ENCODE measurements at regions not wholly inside any gene's neighbourhood (a gene's known extent, or its start where the extent isn't known, plus 50 kb on each side); places are given as distances from the start of the nearest gene placed in this dataset.
A peak's percentile ranks its signal among the peaks of the same experiment; 100 is the strongest.

DNA sequence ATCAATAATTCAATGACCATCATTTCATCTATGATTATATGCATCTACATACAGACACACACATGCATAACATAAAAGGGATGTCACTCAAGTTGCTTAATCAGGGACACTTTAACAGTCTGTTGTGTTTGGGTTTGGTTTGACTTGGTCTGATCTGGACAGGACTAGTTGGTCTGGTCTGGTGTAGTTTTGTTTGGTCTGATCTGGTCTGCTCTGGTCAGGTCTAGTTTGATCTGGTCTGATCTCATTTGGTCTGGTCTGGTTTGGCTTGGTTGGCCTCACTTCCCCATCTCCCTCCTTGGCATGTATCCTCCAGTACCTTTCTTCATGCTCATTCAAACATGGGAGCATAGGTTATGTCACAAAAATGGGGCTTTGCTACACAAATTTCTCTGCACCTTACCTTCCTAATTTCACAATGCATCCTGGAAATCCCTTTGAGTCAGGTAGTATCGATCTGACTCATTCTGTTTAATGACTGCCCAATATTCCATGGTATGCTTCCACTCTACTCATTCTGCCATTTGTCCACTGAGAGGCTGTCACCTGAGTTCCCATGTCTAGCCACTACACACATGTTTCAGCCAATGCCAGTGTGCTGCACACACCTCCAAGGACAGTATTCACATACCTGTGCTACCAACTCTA lies 73.0 kb upstream of the TPM1 start:
- peaks cover 8% of the 10 kb centered on the region for H3K27me3 Mint-ChIP-seq (ENCODE audit: low read depth, poor library complexity)
- no peak overlapping the region for H3K4me3 Mint-ChIP-seq
- peaks cover 7% of the 10 kb centered on the region for H3K4me1 Mint-ChIP-seq
- DNase-seq = no peak
- no peaks in the 10 kb centered on the region for H3K9me3 Mint-ChIP-seq
- H3K36me3 Mint-ChIP-seq (ENCODE audit: low read depth) = no peaks in the 10 kb centered on the region
- TF ChIP-seq, protein P1, sequence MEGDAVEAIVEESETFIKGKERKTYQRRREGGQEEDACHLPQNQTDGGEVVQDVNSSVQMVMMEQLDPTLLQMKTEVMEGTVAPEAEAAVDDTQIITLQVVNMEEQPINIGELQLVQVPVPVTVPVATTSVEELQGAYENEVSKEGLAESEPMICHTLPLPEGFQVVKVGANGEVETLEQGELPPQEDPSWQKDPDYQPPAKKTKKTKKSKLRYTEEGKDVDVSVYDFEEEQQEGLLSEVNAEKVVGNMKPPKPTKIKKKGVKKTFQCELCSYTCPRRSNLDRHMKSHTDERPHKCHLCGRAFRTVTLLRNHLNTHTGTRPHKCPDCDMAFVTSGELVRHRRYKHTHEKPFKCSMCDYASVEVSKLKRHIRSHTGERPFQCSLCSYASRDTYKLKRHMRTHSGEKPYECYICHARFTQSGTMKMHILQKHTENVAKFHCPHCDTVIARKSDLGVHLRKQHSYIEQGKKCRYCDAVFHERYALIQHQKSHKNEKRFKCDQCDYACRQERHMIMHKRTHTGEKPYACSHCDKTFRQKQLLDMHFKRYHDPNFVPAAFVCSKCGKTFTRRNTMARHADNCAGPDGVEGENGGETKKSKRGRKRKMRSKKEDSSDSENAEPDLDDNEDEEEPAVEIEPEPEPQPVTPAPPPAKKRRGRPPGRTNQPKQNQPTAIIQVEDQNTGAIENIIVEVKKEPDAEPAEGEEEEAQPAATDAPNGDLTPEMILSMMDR (IDR thresholded peaks at IDR 0.05) = no peak
- no peak overlapping the region for H3K27ac Mint-ChIP-seq

DNA sequence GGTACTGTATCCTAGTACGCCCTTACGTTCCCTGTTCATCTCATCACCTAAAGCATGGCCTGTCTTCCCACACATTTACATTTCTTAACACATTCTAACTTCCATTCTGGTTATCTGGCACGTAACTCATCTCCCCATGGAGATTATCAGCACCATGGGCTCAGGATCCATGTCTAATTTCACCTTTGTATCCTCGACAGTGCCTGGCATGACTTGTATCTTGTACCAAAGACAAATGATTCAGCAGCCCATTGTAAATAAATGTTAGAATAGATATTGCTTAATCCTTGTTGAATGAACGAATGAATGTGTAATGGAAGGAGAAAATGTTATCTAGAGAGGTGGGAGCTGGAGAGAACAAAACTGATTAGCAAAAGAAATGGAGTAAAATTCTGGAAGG lies 69.7 kb upstream of the TPM1 start:
- H3K9me3 Mint-ChIP-seq = no peaks in the 10 kb centered on the region
- peaks cover 16% of the 10 kb centered on the region for H3K4me1 Mint-ChIP-seq
- no peak overlapping the region for H3K27ac Mint-ChIP-seq
- no peak overlapping the region for H3K4me3 Mint-ChIP-seq
- TF ChIP-seq, protein P1 (IDR thresholded peaks at IDR 0.05) = no peak
- no peaks in the 10 kb centered on the region for H3K36me3 Mint-ChIP-seq (ENCODE audit: low read depth)
- no peak for DNase-seq
- H3K27me3 Mint-ChIP-seq (ENCODE audit: low read depth, poor library complexity) = peaks cover 8% of the 10 kb centered on the region

DNA sequence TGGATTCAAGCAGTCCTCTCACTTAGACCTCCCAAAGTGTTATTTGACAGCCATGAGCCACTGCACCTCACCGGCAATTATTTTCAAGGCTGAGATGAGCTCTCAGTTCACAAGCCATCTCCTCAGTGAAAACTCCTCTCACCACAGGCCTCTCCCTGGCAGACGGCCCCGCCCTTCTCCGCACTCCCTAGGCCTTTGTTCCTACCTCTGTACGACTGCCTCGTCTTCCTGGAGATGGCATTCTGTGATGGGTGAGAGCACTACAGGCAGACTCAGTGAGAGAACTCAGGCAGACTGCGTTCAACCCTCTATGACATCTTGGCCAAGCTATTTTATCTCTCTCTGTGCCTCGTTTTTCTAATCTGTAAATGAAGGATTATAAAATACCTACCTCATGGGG lies 67.0 kb upstream of the TPM1 start:
- DNase-seq = no peak
- TF ChIP-seq, protein P1 (IDR thresholded peaks at IDR 0.05) = no peak
- peaks cover 6% of the 10 kb centered on the region for H3K27me3 Mint-ChIP-seq (ENCODE audit: low read depth, poor library complexity)
- no peaks in the 10 kb centered on the region for H3K9me3 Mint-ChIP-seq
- H3K4me3 Mint-ChIP-seq = no peak overlapping the region
- no peaks in the 10 kb centered on the region for H3K36me3 Mint-ChIP-seq (ENCODE audit: low read depth)
- H3K27ac Mint-ChIP-seq = peak overlapping the region; percentile 4
- H3K4me1 Mint-ChIP-seq = peaks cover 16% of the 10 kb centered on the region

DNA sequence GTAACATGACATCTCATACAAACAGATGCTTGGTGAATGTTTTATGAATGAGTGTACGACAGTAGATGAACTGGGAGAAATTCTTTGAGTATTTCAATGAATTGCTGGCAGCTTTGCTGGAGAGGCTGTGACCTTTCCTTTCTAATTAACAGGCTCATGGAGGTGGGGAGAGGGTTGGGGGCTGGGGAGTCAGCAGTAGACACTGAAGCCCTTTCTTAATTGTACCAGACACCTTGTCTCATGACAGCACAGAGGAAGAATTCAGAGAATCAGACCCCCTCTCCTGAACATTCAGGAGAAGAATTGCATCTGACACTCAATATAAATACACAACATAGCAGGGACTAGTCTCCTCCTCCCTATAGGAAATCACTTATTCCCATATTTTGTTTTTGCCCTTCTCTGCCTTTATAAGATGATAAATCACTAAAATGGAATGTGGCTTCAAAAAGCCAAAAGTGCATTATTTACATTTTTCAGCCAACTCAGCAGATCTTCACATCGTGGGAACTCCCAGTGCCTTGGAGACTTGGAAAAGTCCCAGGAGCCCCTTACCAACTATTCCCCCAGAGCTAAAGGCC lies 66.2 kb upstream of the TPM1 start:
- H3K36me3 Mint-ChIP-seq (ENCODE audit: low read depth) = no peaks in the 10 kb centered on the region
- no peak overlapping the region for H3K4me3 Mint-ChIP-seq
- DNase-seq = no peak
- no peaks in the 10 kb centered on the region for H3K9me3 Mint-ChIP-seq
- peaks cover 16% of the 10 kb centered on the region for H3K4me1 Mint-ChIP-seq
- TF ChIP-seq, protein P1 (IDR thresholded peaks at IDR 0.05) = no peak
- no peaks in the 10 kb centered on the region for H3K27me3 Mint-ChIP-seq (ENCODE audit: low read depth, poor library complexity)
- peak overlapping the region; percentile 49 for H3K27ac Mint-ChIP-seq

DNA sequence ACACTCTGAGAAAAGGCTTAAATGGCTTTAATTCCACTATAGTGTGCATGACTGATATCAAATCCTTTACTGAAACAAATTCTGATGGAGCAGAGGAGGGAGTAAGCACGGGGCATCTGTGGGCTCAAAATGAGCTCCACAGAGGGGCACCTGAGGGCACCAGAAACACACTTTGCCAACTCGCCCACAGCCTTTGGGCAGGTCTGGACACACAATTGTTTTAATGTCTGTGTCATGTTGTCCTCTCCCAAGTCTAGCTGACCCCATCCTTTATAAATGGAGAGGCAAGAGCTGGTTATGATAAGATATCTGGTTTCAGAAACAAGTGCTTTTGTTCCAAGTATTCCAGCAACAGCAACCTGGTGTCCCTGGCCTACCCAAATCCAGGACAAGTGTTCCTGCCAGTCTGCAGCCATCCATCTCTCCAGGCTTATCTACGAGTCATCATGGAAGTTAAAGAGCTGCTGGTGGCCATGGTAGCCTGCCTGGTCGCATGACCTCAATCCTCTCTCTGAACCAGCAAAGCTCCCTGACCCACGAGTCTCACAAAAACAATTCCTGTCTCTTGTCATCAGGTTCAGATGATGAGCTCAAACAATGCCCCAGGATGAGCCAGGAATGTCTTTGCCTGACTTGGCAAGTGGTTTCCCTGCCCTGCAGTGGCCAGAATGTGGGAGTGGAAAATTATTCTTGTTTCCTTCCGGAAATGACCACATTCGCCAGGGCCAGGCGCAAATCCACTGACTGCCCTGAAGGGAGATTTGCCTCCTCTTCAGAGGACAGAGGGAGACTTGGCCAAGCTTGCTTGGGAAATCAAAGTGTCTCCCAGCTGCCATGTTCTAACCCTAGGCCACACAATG lies 64.4 kb upstream of the TPM1 start:
- H3K27me3 Mint-ChIP-seq (ENCODE audit: low read depth, poor library complexity) = no peaks in the 10 kb centered on the region
- H3K4me1 Mint-ChIP-seq = peaks cover 16% of the 10 kb centered on the region
- no peak for DNase-seq
- no peak overlapping the region for H3K27ac Mint-ChIP-seq
- no peaks in the 10 kb centered on the region for H3K36me3 Mint-ChIP-seq (ENCODE audit: low read depth)
- no peak overlapping the region for H3K4me3 Mint-ChIP-seq
- no peaks in the 10 kb centered on the region for H3K9me3 Mint-ChIP-seq
- TF ChIP-seq, protein P1 (IDR thresholded peaks at IDR 0.05) = no peak
